ENCODE measurements at regions not wholly inside any gene's neighbourhood (a gene's known extent, or its start where the extent isn't known, plus 50 kb on each side); places are given as distances from the start of the nearest gene placed in this dataset.
"Not testable (repeated sequence)": the region's sequence is repeated elsewhere in the genome, so short reads cannot be mapped to it uniquely, and the experiment has no call there.

DNA sequence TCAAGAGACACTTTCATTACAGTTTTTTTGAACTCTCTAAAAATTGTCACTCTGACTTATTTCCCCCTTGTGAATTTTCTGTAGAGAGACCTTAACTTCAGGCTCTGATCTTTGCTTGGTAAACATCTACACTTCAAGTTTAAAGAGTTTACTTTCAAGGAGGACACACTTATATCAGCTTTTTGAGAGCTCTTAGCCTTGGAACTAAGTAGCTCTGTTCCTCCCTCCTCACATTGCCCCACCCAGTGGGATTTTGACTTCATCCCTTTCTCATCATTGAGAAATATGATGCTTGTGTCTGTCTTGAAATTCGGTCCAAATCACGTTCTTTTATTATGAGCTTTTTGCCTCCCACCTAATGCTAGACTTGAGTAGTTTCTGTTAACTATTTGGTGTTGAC, 433.4 kb upstream of the MEIS1 start:
- in situ Hi-C loops (cut with HindIII; ENCODE audit: low sequenced_read_pairs) = no loop called here

GRCh38 chr2:66000901-66001300, 434.0 kb upstream of the MEIS1 start:
- in situ Hi-C loops (cut with HindIII; ENCODE audit: low sequenced_read_pairs) = no loop called here
- DNase-seq (ENCODE audit: low spot score) = no peak

More for the DNA sequence above, 433.4 kb upstream of the MEIS1 start:
- no peak for DNase-seq (ENCODE audit: low spot score)

DNA sequence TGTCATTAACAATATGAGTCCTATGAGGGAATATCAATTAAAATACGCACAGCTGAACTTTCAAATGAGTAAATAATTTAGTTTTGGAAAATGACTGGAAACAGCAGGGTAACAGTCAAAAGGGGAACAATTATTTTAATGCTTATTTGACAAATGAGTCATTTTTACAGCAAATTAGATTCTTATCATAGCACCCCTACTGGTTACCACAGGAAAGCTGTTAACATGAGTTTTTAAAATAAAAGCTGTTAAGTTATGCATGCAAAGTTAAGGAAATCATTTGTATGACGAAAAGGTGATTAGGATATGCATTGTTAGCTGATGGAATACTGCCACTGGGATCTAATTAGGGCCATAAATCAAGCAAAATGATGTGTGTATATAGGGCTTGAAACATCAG, 435.1 kb upstream of the MEIS1 start:
- DNase-seq (ENCODE audit: low spot score) = no peak
- in situ Hi-C loops (cut with HindIII; ENCODE audit: low sequenced_read_pairs) = no loop called here

DNA sequence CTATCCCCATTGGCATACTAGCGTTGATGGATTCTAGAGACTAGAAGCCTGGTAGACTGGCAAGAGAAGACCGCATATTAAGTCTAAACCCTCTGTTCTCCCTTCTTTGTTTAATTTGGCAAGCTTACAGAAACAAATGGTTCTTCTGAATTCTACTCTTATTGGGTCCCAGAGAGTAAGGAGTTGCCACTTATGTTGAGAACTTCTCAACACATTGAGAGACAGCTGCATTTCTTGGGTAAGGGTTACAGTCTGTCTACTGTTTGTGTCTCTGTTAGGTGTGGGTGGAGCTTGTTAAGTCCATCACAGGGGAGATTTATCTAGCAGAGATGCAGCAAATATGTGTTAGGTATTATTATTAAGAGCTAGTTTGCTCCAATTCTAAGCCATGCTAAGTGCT, 435.8 kb upstream of the MEIS1 start:
- in situ Hi-C loops (cut with HindIII; ENCODE audit: low sequenced_read_pairs) = no loop called here
- DNase-seq (ENCODE audit: low spot score) = no peak

GRCh38 chr2:65997961-65998360, 437.0 kb upstream of the MEIS1 start:
- no peak for DNase-seq (ENCODE audit: low spot score)
- in situ Hi-C loops (cut with HindIII; ENCODE audit: low sequenced_read_pairs) = no loop called here

DNA sequence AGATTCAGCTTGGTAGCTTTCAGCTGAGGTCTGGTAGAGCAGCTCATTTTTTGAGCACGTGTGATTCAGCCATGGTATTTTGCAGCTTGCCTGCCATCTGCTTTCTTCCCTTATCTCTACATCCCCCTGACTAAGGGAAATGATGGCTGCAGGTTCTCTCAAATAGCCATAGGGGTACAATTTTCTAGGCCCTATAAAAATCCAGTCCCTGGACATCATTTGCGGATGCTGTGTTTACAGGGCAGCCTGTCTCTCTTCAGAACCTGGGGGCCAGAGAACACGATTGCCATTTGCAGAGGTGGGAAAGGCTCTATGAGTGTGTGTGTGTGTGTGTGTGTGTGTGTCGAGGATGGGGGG, 442.7 kb upstream of the MEIS1 start:
- no peak for DNase-seq (ENCODE audit: low spot score)
- in situ Hi-C loops (cut with HindIII; ENCODE audit: low sequenced_read_pairs) = no loop called here

DNA sequence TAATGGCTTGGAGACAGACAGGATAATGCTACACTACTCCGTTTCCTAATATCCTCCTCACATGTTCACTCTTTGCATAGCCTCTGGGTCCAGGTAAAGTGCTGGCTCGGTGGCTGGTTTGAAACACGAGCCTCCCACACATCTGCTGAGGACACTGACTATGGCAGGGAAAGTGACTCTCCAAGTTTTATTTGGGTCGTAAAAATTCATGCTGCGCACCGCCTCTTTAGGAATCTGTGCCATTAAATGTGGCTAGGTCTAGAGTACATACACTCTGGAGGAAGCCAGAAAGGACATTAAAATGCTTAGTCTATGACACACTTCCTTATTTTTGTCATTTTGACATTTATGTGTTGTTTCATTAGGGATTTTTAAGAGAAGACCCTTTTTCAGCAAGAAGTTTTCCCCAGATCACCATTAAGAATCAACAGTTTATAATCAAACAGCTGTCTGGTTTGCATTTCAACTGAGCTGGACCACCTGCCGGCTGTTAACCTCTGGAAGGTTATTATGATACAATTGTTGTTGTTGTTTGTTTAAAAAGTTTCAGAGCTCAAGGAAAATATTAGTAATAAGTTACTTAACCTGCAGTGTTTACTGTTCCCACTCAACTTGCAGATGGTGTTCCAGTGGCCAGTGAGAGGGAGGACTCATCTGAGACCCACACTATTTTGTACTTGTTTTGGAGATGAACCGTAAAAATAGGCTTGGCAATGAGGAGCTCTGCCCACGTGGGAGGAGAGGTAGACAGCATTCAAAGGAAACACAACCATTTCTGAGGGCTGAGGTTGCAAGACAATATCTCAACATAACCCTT, 443.3 kb upstream of the MEIS1 start:
- DNase-seq (ENCODE audit: low spot score) = no peak
- in situ Hi-C loops (cut with HindIII; ENCODE audit: low sequenced_read_pairs) = no loop called here

DNA sequence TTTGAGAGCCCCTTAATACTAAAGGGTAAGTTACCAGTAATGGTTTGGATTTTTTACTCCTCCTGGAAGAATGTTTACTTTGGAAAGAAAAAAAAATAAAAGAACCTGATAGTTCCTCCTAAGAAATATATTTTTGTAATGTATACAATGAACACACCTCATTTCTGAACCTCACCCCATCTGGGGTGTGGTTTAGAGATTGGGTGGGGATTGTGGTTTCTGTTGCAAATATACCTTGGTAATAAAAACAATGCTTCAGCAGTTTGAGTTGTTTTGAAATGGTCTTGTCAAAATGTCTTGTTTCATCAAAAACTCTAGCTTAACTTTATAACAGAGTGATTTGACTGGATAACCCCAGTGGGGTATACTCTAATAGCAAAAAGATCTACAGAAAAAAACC, 448.9 kb upstream of the MEIS1 start:
- in situ Hi-C loops (cut with HindIII; ENCODE audit: low sequenced_read_pairs) = no loop called here
- no peak for DNase-seq (ENCODE audit: low spot score)

DNA sequence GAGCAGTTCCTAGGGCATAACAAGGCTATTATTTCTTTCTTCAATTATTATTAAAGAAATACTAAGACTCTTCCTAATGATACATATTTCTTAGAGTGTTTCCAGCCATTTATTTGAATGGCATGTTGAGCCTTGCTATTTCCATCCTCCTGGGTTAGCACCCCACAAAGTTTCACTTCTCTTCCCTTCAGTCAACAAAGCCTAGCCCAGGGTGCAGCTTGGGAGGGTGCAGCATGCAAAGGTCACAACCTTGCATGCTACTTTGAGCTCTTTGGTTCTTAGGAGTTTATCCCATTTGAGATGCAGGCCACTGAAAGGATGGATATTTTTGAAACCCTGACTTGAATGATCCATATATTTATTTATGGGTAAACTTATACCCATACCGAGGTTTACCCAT, 454.4 kb upstream of the MEIS1 start:
- in situ Hi-C loops (cut with HindIII; ENCODE audit: low sequenced_read_pairs) = no loop called here
- DNase-seq (ENCODE audit: low spot score) = no peak

DNA sequence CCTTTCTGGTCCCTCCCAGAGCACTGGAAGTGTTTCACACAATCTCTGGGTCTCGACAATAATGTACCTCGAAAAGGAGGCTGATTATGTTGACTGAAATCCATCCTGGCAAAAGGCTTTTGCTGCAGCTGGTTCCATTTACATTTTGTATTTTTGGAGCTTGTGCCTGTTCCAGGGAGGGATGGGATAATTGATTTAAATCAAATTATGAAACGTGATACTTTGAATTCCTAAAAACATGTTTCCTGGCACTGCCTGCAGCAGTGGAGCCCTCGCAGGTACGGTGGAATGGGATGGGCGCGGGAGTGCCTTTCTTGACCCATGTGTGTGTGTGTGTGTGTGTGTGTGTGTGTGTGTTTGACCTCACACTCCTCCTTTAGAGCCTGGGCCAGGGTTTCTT, 455.5 kb upstream of the MEIS1 start:
- in situ Hi-C loops (cut with HindIII; ENCODE audit: low sequenced_read_pairs) = no loop called here
- DNase-seq (ENCODE audit: low spot score) = no peak

DNA sequence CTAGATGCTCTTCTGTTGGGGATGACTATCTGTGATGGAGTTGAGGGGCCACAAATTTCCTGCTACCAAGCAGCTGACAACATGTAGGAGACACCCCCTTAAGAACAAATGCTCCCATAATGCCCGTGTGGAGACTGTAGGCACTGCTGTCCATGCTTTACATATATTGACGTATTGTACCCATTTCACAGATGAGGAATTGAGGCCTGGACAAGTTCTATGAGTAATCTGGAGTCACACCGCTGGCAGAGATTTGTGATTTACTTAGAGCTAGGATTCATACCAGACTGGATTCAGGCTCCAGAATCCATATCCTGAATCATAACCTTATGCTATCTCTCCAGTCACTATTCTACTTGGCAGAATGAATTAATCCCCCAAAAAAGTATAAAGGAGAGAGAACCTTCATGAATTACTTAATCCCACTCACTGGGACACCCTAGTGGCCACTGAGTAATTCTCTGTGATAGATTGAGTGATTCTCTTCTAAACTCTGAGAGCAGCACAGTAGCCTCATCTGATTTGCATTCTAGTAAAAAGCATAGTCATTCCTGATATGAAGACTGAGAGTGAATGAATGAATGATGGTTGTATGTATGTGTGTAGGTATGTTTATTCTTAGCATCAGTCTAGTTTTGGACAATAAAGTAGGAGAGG, 460.7 kb upstream of the MEIS1 start:
- no peak for DNase-seq (ENCODE audit: low spot score)
- in situ Hi-C loops (cut with HindIII; ENCODE audit: low sequenced_read_pairs) = no loop called here

DNA sequence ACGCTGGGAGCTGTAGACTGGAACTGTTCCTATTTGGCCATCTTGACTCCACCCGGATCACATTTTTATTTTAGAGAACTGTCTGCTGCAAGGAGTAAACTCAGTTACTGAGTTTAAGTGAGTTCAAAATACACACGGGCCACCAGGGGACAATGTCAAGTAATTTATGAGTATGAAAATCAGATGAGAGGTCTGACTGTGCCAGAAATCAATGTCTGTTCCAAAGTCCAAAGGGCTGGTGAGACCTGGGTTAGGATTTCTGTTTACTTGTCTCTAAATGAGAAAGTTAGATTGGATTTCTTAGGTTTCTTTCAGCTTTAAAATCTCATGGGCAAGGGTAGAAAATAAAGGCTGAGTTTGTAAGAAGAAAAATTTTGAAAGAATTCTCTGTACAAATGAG, 465.8 kb upstream of the MEIS1 start:
- in situ Hi-C loops (cut with HindIII; ENCODE audit: low sequenced_read_pairs) = no loop called here
- no peak for DNase-seq (ENCODE audit: low spot score)

GRCh38 chr2:65963303-65963702, 471.6 kb upstream of the MEIS1 start:
- in situ Hi-C loops (cut with HindIII; ENCODE audit: low sequenced_read_pairs); DNase-seq (ENCODE audit: low spot score): not testable (repeated sequence)

DNA sequence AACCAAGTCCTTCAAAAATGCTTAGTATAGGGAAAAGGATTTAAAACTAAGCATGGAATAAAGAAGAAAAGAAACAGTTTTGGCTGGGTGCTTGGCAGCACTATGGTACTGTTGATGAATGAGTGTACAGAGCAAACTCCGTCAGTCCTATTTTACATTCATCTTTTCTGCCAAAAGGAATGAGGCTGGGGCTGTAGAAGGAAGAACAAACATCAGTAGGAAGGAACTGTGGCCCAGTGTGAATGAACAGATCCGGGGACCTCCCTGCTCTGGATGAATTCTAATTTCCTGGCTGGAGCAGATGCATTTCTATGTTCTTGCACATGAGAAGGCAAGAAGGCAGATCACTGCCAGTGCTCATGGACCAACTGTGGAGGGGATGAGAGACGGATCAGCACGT, 474.0 kb upstream of the MEIS1 start:
- in situ Hi-C loops (cut with HindIII; ENCODE audit: low sequenced_read_pairs) = no loop called here
- peak; percentile 22 for DNase-seq (ENCODE audit: low spot score)

DNA sequence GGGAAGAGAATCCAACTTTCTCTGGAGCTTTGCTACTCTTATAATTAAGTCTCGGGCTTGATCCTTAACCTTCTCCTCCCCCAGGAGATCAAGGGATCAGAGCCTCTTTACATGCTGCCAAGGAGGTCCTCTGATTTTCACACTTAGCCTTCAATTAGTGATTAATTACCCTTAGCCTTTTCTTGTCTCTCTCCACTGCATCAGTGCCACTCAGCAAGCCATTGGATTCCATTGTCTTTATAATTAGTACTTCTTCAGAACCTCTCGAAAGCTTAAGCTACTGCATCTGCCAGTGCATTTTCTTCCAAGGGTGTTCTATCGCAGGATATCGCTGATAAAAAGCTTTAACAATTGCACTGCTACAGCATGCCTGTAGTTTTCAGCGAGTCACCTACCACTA, 477.0 kb upstream of the MEIS1 start:
- in situ Hi-C loops (cut with HindIII; ENCODE audit: low sequenced_read_pairs) = no loop called here
- no peak for DNase-seq (ENCODE audit: low spot score)

DNA sequence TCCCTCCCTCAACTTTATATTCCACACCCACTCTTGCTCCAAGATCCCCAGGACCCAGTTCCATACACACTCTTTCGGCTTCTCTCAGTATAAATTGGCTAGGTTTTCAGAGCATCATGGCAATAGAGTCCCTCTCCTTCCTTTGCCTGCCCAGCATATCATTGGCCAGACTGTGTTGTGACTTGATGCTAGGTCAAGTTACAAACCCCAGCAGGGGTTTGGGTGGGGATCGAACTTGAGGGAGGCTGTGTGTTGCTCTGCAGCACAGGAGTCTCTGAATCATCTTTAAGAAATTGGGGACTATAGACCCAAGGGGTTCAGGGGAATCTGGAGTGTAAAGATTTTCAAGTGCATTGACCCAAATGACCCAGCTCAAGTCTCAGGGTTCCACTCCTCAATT, 477.5 kb upstream of the MEIS1 start:
- no peak for DNase-seq (ENCODE audit: low spot score)
- in situ Hi-C loops (cut with HindIII; ENCODE audit: low sequenced_read_pairs) = no loop called here

DNA sequence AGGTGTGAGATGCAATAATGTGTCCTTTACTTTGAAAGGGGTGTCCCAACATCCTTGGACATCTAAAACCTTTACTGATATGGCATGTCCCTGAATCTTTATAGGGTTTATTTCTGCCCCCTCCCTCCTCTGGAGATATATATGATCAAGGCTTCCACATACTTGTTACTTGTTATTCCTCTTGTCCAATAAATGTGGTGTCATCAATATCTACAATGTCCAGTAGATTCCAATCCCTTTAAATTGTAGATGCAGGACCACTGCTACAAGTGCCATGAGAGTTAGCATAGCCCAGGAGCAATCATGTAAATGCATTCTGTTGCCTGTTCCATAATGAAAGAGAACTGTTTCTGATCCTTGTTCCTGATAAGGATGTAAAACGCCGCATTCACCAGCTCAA, 479.7 kb upstream of the MEIS1 start:
- DNase-seq (ENCODE audit: low spot score) = no peak
- in situ Hi-C loops (cut with HindIII; ENCODE audit: low sequenced_read_pairs) = no loop called here

DNA sequence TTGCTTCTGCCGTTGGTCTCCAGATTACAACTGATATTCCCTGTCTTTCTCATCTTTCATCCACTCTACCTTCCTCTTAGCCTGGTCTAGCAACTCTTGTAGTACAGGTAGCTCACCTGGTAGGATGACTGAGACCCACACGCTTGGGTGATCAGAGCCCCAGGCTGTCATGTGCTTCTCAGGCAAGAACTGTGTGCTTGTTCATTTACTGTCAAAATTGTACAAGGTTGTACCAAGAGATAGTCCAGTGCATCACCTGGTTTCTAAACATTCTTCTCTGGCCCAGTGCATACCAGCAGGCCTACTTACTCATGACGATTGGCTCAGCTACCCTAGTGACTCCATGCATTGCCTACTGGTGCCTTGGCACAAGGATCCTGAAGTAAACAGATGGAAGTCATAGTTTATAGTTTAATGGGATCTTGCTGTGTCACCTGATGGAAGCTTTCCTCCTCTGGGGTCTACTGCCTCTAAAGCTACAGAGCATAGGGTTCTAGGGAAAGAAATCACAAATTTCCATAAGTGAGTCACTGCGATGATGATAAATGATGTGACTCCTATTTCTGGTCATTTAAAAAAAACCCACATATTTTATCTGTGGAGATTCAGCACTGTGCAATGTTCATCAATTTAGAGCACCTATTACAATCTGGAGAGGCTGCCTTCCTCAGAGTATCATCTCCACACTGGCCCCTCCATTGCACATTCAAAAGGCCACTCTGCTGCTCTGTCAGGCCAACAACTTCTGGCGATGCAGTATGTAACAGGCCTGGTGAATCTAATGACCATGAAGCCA, 481.8 kb upstream of the MEIS1 start:
- DNase-seq (ENCODE audit: low spot score) = no peak
- in situ Hi-C loops (cut with HindIII; ENCODE audit: low sequenced_read_pairs) = no loop called here

GRCh38 chr2:65944213-65944612, 490.7 kb upstream of the MEIS1 start:
- in situ Hi-C loops (cut with HindIII; ENCODE audit: low sequenced_read_pairs) = no loop called here
- DNase-seq (ENCODE audit: low spot score) = no peak

DNA sequence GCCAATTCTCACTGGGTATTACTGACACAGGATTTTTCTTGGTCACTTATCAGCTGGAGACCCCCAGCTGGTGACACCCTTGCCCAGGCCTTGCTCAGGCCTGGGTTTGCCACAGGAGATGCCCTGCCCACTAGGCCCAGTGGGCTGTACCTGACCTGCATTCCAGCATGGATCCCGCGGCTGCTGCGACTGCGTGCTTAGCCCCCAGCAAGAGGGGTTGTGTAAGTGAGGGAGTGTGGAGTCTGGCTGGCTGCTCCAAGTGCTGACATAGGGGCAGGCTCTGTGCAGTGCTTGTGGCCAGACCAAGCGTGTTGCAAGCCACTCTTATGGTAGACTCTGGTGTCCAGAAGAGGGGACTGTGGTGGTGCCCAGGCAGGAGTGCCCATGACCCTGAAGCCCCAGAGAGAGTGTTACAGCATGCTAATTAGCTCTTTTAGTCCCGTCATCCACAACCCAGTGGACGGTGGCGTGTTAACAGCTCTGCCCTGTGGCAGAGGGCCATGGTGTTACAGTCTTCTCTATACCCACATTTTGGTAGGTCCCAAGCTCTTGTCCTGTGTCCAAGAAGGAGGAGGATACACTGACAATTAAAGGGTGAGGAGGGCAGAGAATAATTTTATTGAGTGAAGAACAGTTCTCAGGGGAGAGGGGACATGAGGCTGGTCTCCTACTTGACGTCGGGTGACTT, 491.7 kb upstream of the MEIS1 start:
- DNase-seq (ENCODE audit: low spot score) = no peak
- in situ Hi-C loops (cut with HindIII; ENCODE audit: low sequenced_read_pairs) = no loop called here
